ENCODE measurements at regions not wholly inside any gene's neighbourhood (a gene's known extent, or its start where the extent isn't known, plus 50 kb on each side); places are given as distances from the start of the nearest gene placed in this dataset.

- H3K27ac ChIP-seq (ENCODE audit: low read depth, low read length) = no peak overlapping the region
- DNase-seq = no peak
- TF ChIP-seq CTCF (conservative IDR thresholded peaks at IDR 0.05) = no peak
- no peak overlapping the region for H3K9ac ChIP-seq (ENCODE audit: extremely low read depth, low read length, poor library complexity, severe bottlenecking)
- no peak overlapping the region for H3K4me3 ChIP-seq (ENCODE audit: low read length)
- Mint-ChIP-seq H3K27ac (no peak overlapping the region), H3K4me1 (peaks cover 23% of the 10 kb centered on the region), H3K9me3 (no peaks in the 10 kb centered on the region), H3K36me3 (ENCODE audit: low read depth) (no peaks in the 10 kb centered on the region), H3K27me3 (ENCODE audit: insufficient read depth) (no peaks in the 10 kb centered on the region), H3K4me3 (no peak overlapping the region)
- H3K27me3 ChIP-seq (ENCODE audit: control insufficient read depth, insufficient read depth, low read length, poor library complexity, severe bottlenecking) = no peaks in the 10 kb centered on the region
- no peaks in the 10 kb centered on the region for H3K36me3 ChIP-seq (ENCODE audit: control insufficient read depth, insufficient read depth, low read length)
- H3K9me3 ChIP-seq (ENCODE audit: control insufficient read depth, low read length) = no peaks in the 10 kb centered on the region
- 80 to 81% methylated on average over 1 to 2 of the region's 2 CpGs for WGBS, 2 experiments (ENCODE audit: insufficient coverage in 1 of 2, insufficient read length in 1 of 2)
- H3K4me1 ChIP-seq (ENCODE audit: control insufficient read depth, insufficient read depth, low read length) = no peaks in the 10 kb centered on the region
These were observed 279.5 kb upstream of the NECTIN3 start for GRCh38 chr3:110791995-110792686.

GRCh38 chr3:110793611-110794010 lies 278.0 kb upstream of the NECTIN3 start:
- Mint-ChIP-seq H3K27me3 (ENCODE audit: insufficient read depth) (no peaks in the 10 kb centered on the region), H3K36me3 (ENCODE audit: low read depth) (no peaks in the 10 kb centered on the region), H3K4me1 (peaks cover 23% of the 10 kb centered on the region), H3K27ac (no peak overlapping the region), H3K9me3 (no peaks in the 10 kb centered on the region), H3K4me3 (no peak overlapping the region)
- Histone ChIP-seq H3K9me3 (ENCODE audit: control insufficient read depth, low read length) (no peaks in the 10 kb centered on the region), H3K4me3 (ENCODE audit: low read length) (no peak overlapping the region), H3K27ac (ENCODE audit: low read depth, low read length) (no peak overlapping the region), H3K9ac (ENCODE audit: extremely low read depth, low read length, poor library complexity, severe bottlenecking) (no peak overlapping the region), H3K36me3 (ENCODE audit: control insufficient read depth, insufficient read depth, low read length) (no peaks in the 10 kb centered on the region), H3K4me1 (ENCODE audit: control insufficient read depth, insufficient read depth, low read length) (no peaks in the 10 kb centered on the region), H3K27me3 (ENCODE audit: control insufficient read depth, insufficient read depth, low read length, poor library complexity, severe bottlenecking) (no peaks in the 10 kb centered on the region)
- TF ChIP-seq CTCF (conservative IDR thresholded peaks at IDR 0.05) = no peak
- 95% methylated on average over 1 of the region's 1 CpG; no CpG with 5 or more reads in 1 of the 2 experiments for WGBS, 2 experiments (ENCODE audit: insufficient coverage in 1 of 2, insufficient read length in 1 of 2)
- DNase-seq = no peak

GRCh38 chr3:110795163-110795562 lies 276.5 kb upstream of the NECTIN3 start:
- no peak overlapping the region for H3K27ac ChIP-seq (ENCODE audit: low read depth, low read length)
- Mint-ChIP-seq H3K9me3 (no peaks in the 10 kb centered on the region), H3K36me3 (ENCODE audit: low read depth) (no peaks in the 10 kb centered on the region), H3K27ac (no peak overlapping the region), H3K4me1 (peaks cover 23% of the 10 kb centered on the region), H3K4me3 (no peak overlapping the region), H3K27me3 (ENCODE audit: insufficient read depth) (no peaks in the 10 kb centered on the region)
- WGBS, 2 experiments (ENCODE audit: insufficient coverage in 1 of 2, insufficient read length in 1 of 2) = 92 to 100% methylated on average over 2 of the region's 2 CpGs
- no peak overlapping the region for H3K9ac ChIP-seq (ENCODE audit: extremely low read depth, low read length, poor library complexity, severe bottlenecking)
- H3K4me3 ChIP-seq (ENCODE audit: low read length) = no peak overlapping the region
- no peaks in the 10 kb centered on the region for H3K36me3 ChIP-seq (ENCODE audit: control insufficient read depth, insufficient read depth, low read length)
- H3K27me3 ChIP-seq (ENCODE audit: control insufficient read depth, insufficient read depth, low read length, poor library complexity, severe bottlenecking) = no peaks in the 10 kb centered on the region
- no peaks in the 10 kb centered on the region for H3K4me1 ChIP-seq (ENCODE audit: control insufficient read depth, insufficient read depth, low read length)
- DNase-seq = no peak
- H3K9me3 ChIP-seq (ENCODE audit: control insufficient read depth, low read length) = no peaks in the 10 kb centered on the region
- no peak for TF ChIP-seq CTCF (conservative IDR thresholded peaks at IDR 0.05)

All from endodermal cell (in vitro differentiated cells).